GM12873 (cell line): ENCODE measurements at regions not wholly inside any gene's neighbourhood (a gene's known extent, or its start where the extent isn't known, plus 50 kb on each side); places are given as distances from the start of the nearest gene placed in this dataset.

ENCODE experiments used
- CTCF ChIP-seq: IDR thresholded peaks from 2 replicates; pipeline ENCODE4 v1.5.1; 2012; ENCODE audit warnings: low read depth, mild to moderate bottlenecking, moderate library complexity, low read length, control low read depth; ENCODE audit not compliant: insufficient read depth; ENCODE audit errors: missing control alignments

- no peak for TF ChIP-seq CTCF
Observed at GRCh38 chr19:37303591-37304171, 67.2 kb upstream of the ZNF527 start.

DNA sequence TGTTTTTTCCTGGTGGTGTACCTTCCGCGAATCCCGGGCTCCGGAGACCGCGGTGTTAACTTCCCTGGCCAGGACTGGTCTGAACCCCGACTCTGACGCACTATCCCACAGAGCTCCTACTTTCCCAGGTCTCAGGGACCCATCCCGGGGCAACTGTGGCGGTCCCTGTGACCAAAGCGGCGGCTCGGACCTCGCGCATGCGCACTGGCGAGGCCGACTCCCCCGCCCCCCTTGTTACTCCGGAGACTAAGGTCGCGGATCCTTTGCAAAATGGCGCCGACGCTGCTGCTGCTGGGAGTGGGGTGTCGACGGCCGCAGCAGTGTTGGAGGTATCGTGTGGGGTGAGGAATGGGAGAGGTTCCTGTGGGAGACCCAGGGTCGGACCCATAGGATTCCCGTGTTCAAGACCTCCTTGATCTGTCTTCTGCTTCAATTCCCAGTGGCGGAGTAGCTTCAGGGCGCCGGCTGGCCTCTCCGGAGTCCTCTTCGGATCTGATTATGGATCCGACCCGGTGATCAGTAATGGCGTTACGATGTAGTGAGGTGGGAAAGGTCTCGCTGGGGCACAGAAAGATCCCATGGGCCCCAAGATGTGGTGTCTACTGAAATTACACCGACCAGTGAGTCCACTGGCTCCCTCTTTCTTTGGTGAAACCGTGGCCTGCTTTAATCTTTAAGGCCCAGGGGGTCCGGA is 66.6 kb upstream of the ZNF527 start:
- no peak for TF ChIP-seq CTCF

- TF ChIP-seq CTCF, result no peak
Observed at GRCh38 chr19:37304884-37305255, 66.0 kb upstream of the ZNF527 start.

- no peak for TF ChIP-seq CTCF
Observed at GRCh38 chr19:37306383-37306963, 64.4 kb upstream of the ZNF527 start.

GRCh38 chr19:37309834-37310575 is 60.9 kb upstream of the ZNF527 start:
- peak; percentile 55 for TF ChIP-seq CTCF

- no peak for TF ChIP-seq CTCF
Observed at GRCh38 chr19:37313335-37313627, 57.6 kb upstream of the ZNF527 start.
